GM23338 (cell line): ENCODE measurements at regions not wholly inside any gene's neighbourhood (a gene's known extent, or its start where the extent isn't known, plus 50 kb on each side); places are given as distances from the start of the nearest gene placed in this dataset.

Source experiments
- CREB1 ChIP-seq: fragments of 250-450 bp; sonication (Bioruptor Pico); IDR thresholded peaks from 2 replicates; pipeline ENCODE4 v1.5.0; 2020; ENCODE audit warnings: low read depth, mild to moderate bottlenecking, moderate library complexity
- EZH2 ChIP-seq: fragments of 200-600 bp; sonication (generic); IDR thresholded peaks from one replicate; pipeline ENCODE4 v1.8.0; 2017; ENCODE audit warnings: antibody characterized with exemption, mild to moderate bottlenecking, low read depth; ENCODE audit not compliant: unreplicated experiment
- EZH2phosphoT487 ChIP-seq: fragments of 200-600 bp; sonication (generic); IDR thresholded peaks from one replicate; pipeline ENCODE4 v1.8.1; 2018; ENCODE audit warnings: antibody characterized with exemption; ENCODE audit not compliant: unreplicated experiment
- JUNB ChIP-seq: IDR thresholded peaks from one replicate; pipeline ENCODE4 v1.6.1; 2016; ENCODE audit warnings: antibody characterized with exemption; ENCODE audit not compliant: unreplicated experiment
- NANOG ChIP-seq: IDR thresholded peaks from 2 replicates; pipeline ENCODE4 v1.6.1; 2016; ENCODE audit warnings: antibody characterized with exemption, borderline replicate concordance
- POLR2AphosphoS5 ChIP-seq: IDR thresholded peaks from 2 replicates; pipeline ENCODE4 v1.6.1; 2016; ENCODE audit warnings: antibody characterized with exemption, low read depth
- STAT1 ChIP-seq: IDR thresholded peaks from one replicate; pipeline ENCODE4 v1.6.1; 2016; ENCODE audit warnings: antibody characterized with exemption; ENCODE audit not compliant: unreplicated experiment
- ZNF114 ChIP-seq: fragments of 250-450 bp; sonication (Bioruptor Pico); IDR thresholded peaks from 2 replicates; pipeline ENCODE4 v1.5.0; 2020; ENCODE audit warnings: mild to moderate bottlenecking, moderate library complexity
- ZNF331 ChIP-seq: fragments of 250-450 bp; sonication (Bioruptor Pico); IDR thresholded peaks from 2 replicates; pipeline ENCODE4 v1.5.0; 2020; ENCODE audit warnings: low read depth, mild to moderate bottlenecking, moderate library complexity
- TF ChIP-seq, protein P1 (sequence below), 2 experiments: fragments of 200-600 bp in 1 of 2; sonication (generic) in 1 of 2; conservative IDR thresholded peaks; 2 replicates each; pipeline versions ENCODE4 v1.5.1 to v1.6.1; 2016 to 2017; ENCODE audit warnings: antibody characterized with exemption in 2 of 2, low read depth in 2 of 2, mild to moderate bottlenecking in 2 of 2, moderate library complexity in 1 of 2
- TF ChIP-seq, protein P2 (sequence below): IDR thresholded peaks from one replicate; pipeline ENCODE4 v1.6.1; 2018; ENCODE audit warnings: antibody characterized with exemption; ENCODE audit not compliant: unreplicated experiment
- TF ChIP-seq, protein P3 (sequence below): IDR thresholded peaks from 2 replicates; pipeline ENCODE4 v1.6.1; 2016; ENCODE audit warnings: antibody characterized with exemption
- TF ChIP-seq, protein P4 (sequence below): fragments of 250-450 bp; sonication (Bioruptor Pico); IDR thresholded peaks from 2 replicates; pipeline ENCODE4 v1.5.0; 2020; ENCODE audit warnings: mild to moderate bottlenecking, moderate library complexity

DNA sequence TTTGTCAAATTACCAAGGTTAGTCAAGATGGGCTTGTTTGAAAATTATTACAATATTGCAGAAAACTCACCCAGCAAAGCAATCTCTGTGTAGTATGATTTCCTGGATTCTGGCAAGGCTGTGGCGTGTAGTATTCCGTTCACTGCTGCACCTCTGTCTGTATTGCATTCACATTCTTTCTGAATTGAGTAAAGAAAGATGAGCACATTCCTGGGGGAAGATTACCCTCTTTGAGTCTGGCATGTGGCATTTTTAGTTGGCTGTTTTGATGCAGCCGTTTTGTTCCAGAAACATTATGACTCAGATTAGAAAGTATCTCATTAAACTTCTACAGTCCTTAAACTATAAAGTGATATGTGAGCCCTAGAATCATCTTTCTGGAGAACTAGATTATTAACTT lies 197.7 kb downstream of the TENT4A start:
- TF ChIP-seq, protein P1, sequence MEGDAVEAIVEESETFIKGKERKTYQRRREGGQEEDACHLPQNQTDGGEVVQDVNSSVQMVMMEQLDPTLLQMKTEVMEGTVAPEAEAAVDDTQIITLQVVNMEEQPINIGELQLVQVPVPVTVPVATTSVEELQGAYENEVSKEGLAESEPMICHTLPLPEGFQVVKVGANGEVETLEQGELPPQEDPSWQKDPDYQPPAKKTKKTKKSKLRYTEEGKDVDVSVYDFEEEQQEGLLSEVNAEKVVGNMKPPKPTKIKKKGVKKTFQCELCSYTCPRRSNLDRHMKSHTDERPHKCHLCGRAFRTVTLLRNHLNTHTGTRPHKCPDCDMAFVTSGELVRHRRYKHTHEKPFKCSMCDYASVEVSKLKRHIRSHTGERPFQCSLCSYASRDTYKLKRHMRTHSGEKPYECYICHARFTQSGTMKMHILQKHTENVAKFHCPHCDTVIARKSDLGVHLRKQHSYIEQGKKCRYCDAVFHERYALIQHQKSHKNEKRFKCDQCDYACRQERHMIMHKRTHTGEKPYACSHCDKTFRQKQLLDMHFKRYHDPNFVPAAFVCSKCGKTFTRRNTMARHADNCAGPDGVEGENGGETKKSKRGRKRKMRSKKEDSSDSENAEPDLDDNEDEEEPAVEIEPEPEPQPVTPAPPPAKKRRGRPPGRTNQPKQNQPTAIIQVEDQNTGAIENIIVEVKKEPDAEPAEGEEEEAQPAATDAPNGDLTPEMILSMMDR (conservative IDR thresholded peaks at IDR 0.05; ENCODE audit: low read depth in 2 of 2): no peak
- TF ChIP-seq POLR2AphosphoS5: no peak
- TF ChIP-seq EZH2: no peak
- TF ChIP-seq EZH2phosphoT487: no peak
- TF ChIP-seq ZNF114 (CRISPR knock-in tag): no peak
- TF ChIP-seq, protein P2, sequence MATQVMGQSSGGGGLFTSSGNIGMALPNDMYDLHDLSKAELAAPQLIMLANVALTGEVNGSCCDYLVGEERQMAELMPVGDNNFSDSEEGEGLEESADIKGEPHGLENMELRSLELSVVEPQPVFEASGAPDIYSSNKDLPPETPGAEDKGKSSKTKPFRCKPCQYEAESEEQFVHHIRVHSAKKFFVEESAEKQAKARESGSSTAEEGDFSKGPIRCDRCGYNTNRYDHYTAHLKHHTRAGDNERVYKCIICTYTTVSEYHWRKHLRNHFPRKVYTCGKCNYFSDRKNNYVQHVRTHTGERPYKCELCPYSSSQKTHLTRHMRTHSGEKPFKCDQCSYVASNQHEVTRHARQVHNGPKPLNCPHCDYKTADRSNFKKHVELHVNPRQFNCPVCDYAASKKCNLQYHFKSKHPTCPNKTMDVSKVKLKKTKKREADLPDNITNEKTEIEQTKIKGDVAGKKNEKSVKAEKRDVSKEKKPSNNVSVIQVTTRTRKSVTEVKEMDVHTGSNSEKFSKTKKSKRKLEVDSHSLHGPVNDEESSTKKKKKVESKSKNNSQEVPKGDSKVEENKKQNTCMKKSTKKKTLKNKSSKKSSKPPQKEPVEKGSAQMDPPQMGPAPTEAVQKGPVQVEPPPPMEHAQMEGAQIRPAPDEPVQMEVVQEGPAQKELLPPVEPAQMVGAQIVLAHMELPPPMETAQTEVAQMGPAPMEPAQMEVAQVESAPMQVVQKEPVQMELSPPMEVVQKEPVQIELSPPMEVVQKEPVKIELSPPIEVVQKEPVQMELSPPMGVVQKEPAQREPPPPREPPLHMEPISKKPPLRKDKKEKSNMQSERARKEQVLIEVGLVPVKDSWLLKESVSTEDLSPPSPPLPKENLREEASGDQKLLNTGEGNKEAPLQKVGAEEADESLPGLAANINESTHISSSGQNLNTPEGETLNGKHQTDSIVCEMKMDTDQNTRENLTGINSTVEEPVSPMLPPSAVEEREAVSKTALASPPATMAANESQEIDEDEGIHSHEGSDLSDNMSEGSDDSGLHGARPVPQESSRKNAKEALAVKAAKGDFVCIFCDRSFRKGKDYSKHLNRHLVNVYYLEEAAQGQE: no peak
- no peak for TF ChIP-seq STAT1
- no peak for TF ChIP-seq ZNF331 (CRISPR knock-in tag)
- no peak for TF ChIP-seq NANOG
- TF ChIP-seq CREB1 (CRISPR knock-in tag): no peak
- TF ChIP-seq, protein P3, sequence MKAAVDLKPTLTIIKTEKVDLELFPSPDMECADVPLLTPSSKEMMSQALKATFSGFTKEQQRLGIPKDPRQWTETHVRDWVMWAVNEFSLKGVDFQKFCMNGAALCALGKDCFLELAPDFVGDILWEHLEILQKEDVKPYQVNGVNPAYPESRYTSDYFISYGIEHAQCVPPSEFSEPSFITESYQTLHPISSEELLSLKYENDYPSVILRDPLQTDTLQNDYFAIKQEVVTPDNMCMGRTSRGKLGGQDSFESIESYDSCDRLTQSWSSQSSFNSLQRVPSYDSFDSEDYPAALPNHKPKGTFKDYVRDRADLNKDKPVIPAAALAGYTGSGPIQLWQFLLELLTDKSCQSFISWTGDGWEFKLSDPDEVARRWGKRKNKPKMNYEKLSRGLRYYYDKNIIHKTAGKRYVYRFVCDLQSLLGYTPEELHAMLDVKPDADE: no peak
- TF ChIP-seq JUNB: no peak
- TF ChIP-seq, protein P4, sequence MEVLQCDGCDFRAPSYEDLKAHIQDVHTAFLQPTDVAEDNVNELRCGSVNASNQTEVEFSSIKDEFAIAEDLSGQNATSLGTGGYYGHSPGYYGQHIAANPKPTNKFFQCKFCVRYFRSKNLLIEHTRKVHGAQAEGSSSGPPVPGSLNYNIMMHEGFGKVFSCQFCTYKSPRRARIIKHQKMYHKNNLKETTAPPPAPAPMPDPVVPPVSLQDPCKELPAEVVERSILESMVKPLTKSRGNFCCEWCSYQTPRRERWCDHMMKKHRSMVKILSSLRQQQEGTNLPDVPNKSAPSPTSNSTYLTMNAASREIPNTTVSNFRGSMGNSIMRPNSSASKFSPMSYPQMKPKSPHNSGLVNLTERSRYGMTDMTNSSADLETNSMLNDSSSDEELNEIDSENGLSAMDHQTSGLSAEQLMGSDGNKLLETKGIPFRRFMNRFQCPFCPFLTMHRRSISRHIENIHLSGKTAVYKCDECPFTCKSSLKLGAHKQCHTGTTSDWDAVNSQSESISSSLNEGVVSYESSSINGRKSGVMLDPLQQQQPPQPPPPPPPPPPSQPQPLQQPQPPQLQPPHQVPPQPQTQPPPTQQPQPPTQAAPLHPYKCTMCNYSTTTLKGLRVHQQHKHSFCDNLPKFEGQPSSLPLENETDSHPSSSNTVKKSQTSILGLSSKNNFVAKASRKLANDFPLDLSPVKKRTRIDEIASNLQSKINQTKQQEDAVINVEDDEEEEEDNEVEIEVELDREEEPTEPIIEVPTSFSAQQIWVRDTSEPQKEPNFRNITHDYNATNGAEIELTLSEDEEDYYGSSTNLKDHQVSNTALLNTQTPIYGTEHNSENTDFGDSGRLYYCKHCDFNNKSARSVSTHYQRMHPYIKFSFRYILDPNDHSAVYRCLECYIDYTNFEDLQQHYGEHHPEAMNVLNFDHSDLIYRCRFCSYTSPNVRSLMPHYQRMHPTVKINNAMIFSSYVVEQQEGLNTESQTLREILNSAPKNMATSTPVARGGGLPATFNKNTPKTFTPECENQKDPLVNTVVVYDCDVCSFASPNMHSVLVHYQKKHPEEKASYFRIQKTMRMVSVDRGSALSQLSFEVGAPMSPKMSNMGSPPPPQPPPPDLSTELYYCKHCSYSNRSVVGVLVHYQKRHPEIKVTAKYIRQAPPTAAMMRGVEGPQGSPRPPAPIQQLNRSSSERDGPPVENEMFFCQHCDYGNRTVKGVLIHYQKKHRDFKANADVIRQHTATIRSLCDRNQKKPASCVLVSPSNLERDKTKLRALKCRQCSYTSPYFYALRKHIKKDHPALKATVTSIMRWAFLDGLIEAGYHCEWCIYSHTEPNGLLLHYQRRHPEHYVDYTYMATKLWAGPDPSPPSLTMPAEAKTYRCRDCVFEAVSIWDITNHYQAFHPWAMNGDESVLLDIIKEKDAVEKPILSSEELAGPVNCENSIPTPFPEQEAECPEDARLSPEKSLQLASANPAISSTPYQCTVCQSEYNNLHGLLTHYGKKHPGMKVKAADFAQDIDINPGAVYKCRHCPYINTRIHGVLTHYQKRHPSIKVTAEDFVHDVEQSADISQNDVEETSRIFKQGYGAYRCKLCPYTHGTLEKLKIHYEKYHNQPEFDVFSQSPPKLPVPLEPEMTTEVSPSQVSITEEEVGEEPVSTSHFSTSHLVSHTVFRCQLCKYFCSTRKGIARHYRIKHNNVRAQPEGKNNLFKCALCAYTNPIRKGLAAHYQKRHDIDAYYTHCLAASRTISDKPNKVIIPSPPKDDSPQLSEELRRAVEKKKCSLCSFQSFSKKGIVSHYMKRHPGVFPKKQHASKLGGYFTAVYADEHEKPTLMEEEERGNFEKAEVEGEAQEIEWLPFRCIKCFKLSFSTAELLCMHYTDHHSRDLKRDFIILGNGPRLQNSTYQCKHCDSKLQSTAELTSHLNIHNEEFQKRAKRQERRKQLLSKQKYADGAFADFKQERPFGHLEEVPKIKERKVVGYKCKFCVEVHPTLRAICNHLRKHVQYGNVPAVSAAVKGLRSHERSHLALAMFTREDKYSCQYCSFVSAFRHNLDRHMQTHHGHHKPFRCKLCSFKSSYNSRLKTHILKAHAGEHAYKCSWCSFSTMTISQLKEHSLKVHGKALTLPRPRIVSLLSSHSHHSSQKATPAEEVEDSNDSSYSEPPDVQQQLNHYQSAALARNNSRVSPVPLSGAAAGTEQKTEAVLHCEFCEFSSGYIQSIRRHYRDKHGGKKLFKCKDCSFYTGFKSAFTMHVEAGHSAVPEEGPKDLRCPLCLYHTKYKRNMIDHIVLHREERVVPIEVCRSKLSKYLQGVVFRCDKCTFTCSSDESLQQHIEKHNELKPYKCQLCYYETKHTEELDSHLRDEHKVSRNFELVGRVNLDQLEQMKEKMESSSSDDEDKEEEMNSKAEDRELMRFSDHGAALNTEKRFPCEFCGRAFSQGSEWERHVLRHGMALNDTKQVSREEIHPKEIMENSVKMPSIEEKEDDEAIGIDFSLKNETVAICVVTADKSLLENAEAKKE (CRISPR knock-in tag): no peak
